ENCODE measurements at regions not wholly inside any gene's neighbourhood (a gene's known extent, or its start where the extent isn't known, plus 50 kb on each side); places are given as distances from the start of the nearest gene placed in this dataset.

GRCh38 chr9:69955536-69956355 lies 87.9 kb upstream of the MAMDC2 start:
- DNase-seq: no peak

DNA sequence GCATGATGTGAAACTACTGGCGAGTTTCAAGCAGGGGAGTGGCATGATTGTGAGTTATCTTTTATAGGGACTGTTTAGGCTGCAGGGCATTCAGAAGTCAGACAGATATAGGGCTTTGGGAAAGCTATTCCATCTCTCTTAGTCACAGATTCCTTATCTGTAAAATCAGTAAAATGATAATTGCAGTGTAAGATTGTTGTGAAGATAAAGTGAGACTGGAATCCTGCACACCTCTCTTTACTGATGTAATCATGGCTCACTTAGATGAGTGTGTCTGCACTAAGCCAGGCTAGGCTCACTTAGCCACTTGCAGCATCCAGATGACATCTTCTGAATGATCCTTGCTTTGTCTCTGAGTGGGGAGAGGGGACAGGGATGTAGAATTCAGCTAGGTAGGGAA lies 81.8 kb upstream of the MAMDC2 start:
- DNase-seq: no peak

- DNase-seq: no peak
These were observed 79.8 kb upstream of the MAMDC2 start for GRCh38 chr9:69963803-69964202.

- no peak for DNase-seq
These were observed 79.2 kb upstream of the MAMDC2 start for GRCh38 chr9:69964446-69964845.

GRCh38 chr9:69965416-69966145 lies 78.1 kb upstream of the MAMDC2 start:
- no peak for DNase-seq

DNA sequence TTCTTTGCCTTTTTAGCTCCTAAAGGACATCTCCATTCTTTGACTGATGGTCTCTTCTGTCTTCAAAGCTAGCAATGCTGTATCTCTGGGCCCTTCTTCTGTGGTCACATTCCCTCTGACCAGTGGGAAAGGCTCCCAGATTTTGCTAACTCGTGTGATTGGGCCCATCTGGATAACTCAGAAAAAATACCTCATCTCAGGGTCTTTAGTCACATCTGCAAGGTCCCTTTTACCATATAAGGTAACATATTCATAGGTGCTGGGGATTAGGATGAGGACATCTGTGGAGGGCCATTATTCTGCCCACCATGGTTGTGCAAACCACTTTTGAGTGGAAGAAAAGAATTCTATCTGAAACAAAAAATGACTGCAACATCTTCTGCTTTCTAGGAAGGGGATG lies 76.3 kb upstream of the MAMDC2 start:
- no peak for DNase-seq

GRCh38 chr9:69970001-69970533 lies 73.6 kb upstream of the MAMDC2 start:
- DNase-seq: no peak

GRCh38 chr9:69971643-69972449 lies 71.8 kb upstream of the MAMDC2 start:
- peak; percentile 68 for DNase-seq

DNA sequence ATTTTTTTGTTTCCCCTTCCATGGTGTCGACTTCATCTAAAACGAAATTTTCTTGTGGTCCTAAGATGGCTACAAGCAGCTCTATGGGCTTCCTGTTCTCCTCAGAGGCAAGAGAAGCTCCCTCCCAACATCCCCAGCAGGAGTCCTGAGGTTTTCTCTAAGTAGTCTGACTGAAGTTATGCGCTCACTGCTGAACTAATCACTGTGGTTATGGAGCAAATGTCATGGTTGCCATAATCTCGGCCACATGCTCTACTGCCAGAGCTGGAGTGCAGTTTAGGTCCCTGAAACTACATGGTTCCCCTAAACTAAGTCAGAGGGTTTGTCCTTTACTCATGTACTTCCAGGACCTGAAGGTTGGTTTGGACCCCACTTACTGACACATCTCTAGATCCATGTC lies 68.0 kb upstream of the MAMDC2 start:
- DNase-seq: no peak

DNA sequence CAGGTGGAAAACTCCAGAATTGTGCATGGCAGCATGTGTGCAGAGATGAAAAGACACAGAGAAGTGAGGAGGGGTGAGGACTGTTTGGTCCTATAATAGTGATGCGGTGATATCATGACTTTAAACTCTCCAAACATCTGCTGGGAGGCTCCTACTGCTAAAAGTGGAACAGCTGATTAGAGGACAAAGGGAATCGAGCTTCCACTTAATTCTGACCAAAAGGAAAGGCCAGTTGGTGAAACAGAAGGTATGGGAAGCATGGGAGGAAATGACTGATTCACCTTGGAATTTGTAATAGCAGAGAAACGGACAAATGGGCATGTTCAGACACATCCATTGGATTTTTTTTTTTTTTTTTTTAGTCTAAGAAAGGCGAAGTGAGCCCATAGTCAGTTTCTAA lies 67.5 kb upstream of the MAMDC2 start:
- DNase-seq: no peak

GRCh38 chr9:69980041-69980440 lies 63.6 kb upstream of the MAMDC2 start:
- DNase-seq: no peak

GRCh38 chr9:69980591-69980990 lies 63.1 kb upstream of the MAMDC2 start:
- no peak for DNase-seq

DNA sequence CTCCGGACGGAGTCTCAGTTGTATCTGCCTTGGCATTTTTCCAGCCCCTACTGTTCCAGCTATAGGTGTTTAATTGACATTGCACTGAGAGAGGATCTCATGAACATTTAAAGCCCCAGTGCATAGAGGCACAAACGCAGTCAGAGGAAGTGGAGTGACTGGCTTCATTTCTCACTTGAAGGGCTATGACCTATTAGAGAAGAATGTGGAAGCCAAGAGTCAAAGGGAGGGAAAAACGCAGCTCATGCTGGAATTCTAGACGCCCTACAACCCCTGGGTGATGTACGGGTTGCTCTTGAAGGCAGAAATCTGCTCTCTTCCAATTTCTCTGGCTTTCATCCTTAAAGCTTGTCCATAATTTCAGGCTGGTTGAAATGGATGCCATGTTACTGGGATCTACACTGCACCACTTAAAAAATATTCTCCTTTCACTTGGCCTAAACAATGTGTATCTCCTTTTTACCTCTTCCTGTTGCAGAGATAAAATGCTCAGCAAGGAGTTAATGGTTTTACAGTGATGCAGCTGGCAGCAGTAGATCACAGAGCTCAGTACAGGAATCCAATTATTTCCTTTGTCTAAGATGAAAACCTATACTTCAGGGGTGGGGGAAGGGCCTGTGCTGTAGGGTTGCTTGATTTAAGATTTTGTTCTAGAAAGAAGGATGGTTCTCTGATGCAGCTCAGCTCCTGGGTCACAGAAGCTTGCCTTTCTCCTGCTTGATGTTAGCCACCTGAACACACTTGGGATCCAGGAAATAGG lies 61.8 kb upstream of the MAMDC2 start:
- no peak for DNase-seq

DNA sequence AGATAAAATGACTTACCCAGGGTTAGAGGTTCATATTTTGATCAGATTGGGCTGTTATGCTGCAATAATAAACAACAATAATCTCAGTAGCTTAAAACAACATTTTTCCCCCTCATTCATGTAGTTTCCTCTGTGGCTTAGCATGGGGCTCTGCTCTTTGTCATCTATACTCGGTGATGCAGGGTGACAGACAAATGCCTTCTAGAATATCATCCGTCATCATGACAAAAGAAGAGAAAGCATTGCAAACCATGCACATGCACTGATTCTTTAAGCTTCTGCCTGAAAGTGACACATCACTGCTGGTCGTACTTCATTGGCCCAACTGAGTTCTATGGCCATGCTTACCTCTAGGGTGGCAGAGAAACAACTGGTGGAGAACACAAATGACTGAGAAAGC lies 58.8 kb upstream of the MAMDC2 start:
- DNase-seq: no peak

GRCh38 chr9:69985971-69986370 lies 57.7 kb upstream of the MAMDC2 start:
- no peak for DNase-seq

GRCh38 chr9:69986970-69987369 lies 56.7 kb upstream of the MAMDC2 start:
- no peak for DNase-seq

GRCh38 chr9:69987457-69987856 lies 56.2 kb upstream of the MAMDC2 start:
- no peak for DNase-seq

- DNase-seq: no peak
These were observed 50.5 kb upstream of the MAMDC2 start for GRCh38 chr9:69993110-69993509.
